ENCODE measurements at regions not wholly inside any gene's neighbourhood (a gene's known extent, or its start where the extent isn't known, plus 50 kb on each side); places are given as distances from the start of the nearest gene placed in this dataset.

DNA sequence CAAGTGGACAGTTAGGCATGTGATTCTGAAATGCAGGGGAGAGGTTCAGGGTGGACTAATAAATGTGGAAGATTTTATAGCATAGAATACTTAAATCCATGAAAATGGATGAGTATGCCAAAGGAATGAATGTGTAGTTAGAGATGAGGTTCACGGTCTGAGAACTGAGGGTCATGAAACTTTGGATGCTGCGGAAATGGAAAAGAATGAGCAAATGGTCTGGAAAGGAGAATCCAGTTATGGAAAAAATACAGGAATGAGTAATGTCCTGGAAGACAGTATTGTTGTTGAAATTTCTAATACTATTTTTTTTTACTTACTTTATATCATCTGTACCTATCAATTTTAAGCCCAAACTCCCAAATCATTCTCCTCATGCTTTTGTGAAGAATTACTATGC, 2369.4 kb downstream of the MAT2B start:
- Histone ChIP-seq H3K9ac (replicated peaks; ENCODE audit: extremely low read depth, insufficient read depth, low read length) (no peak overlapping the region), H3K36me3 (ENCODE audit: control insufficient read depth in 2 of 2, extremely low read depth in 1 of 2, insufficient read depth in 2 of 2, low read length in 2 of 2) (no peaks in the 10 kb centered on the region), H3K27me3 (ENCODE audit: control insufficient read depth in 2 of 2, insufficient read depth in 2 of 2, low read length in 2 of 2) (no peaks in the 10 kb centered on the region), H3K4me1 (ENCODE audit: control insufficient read depth, extremely low read depth, insufficient read depth, low read length) (no peaks in the 10 kb centered on the region), H4K20me1 (replicated peaks; ENCODE audit: control insufficient read depth, extremely low read depth, insufficient read depth, low read length) (no peaks in the 10 kb centered on the region), H3K4me2 (ENCODE audit: insufficient read depth, low read length) (no peak overlapping the region), H3K79me2 (ENCODE audit: control insufficient read depth, insufficient read depth, low read length) (no peaks in the 10 kb centered on the region), H3K9me3 (replicated peaks; ENCODE audit: control insufficient read depth, insufficient read depth, low read length) (peaks cover 3% of the 10 kb centered on the region), H2AFZ (ENCODE audit: low read depth, low read length) (no peak overlapping the region), H3K4me3 (replicated peaks in 1 of 3; ENCODE audit: insufficient read depth in 1 of 3, low read depth in 1 of 3, low read length in 3 of 3) (no peak overlapping the region), H3K9me1 (replicated peaks; ENCODE audit: control insufficient read depth, extremely low read depth, insufficient read depth, low read length) (no peaks in the 10 kb centered on the region), H3K27ac (ENCODE audit: insufficient read depth, low read depth, low read length) (no peak overlapping the region)
- intact Hi-C loops (cut with micrococcal nuclease), result no loop called here
- no peak for FAIRE-seq
- CTCF ChIA-PET, result no interaction called here
- POLR2A ChIA-PET, result no interaction called here
- BruUV-seq (replicated peaks), result no TSS peak
- no peak for DNase-seq (ENCODE audit: low read depth, low spot score)
- TF ChIP-seq POLR2A (IDR thresholded peaks at IDR 0.05; ENCODE audit: low read depth, low read length), result no peak
- dilution Hi-C loops (cut with MboI; ENCODE audit: extremely low pct_ligation_motif_present, low sequenced_read_pairs), result no loop called here

DNA sequence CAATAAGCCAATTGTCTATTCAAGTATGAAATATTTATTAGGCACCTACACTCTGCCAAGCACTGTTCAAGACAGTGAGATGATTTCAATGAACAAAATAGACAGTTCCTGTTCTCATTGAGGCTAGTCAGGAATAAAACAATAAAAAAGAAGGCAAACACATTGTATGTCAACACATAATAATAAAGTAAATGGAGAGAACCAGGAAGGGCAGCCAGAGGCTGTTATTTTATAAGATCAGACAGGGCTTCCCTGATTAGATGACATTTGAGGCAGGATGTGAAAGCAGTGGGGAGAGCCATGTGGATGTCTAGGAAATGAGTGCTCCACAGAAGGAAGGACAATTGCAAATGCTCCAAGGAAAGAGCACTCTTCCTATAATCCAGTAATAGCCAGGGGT, 2371.1 kb downstream of the MAT2B start:
- no peaks in the 10 kb centered on the region for H4K20me1 ChIP-seq (replicated peaks; ENCODE audit: control insufficient read depth, extremely low read depth, insufficient read depth, low read length)
- no peaks in the 10 kb centered on the region for H3K9me1 ChIP-seq (replicated peaks; ENCODE audit: control insufficient read depth, extremely low read depth, insufficient read depth, low read length)
- no peaks in the 10 kb centered on the region for H3K4me1 ChIP-seq (ENCODE audit: control insufficient read depth, extremely low read depth, insufficient read depth, low read length)
- DNase-seq (ENCODE audit: low read depth, low spot score) (no peak), FAIRE-seq (no peak)
- POLR2A ChIA-PET, result no interaction called here
- H3K4me3 ChIP-seq (replicated peaks in 1 of 3; ENCODE audit: insufficient read depth in 1 of 3, low read depth in 1 of 3, low read length in 3 of 3), result no peak overlapping the region
- no peak overlapping the region for H3K9ac ChIP-seq (replicated peaks; ENCODE audit: extremely low read depth, insufficient read depth, low read length)
- no peaks in the 10 kb centered on the region for H3K27me3 ChIP-seq (ENCODE audit: control insufficient read depth in 2 of 2, insufficient read depth in 2 of 2, low read length in 2 of 2)
- intact Hi-C loops (cut with micrococcal nuclease) (no loop called here), dilution Hi-C loops (cut with MboI; ENCODE audit: extremely low pct_ligation_motif_present, low sequenced_read_pairs) (no loop called here)
- no peak for TF ChIP-seq CTCF (IDR thresholded peaks at IDR 0.05; ENCODE audit: extremely low read depth in 1 of 2, insufficient read depth in 1 of 2, low read depth in 1 of 2, low read length in 2 of 2)
- no peak for TF ChIP-seq POLR2A (IDR thresholded peaks at IDR 0.05; ENCODE audit: low read depth, low read length)
- no peak for TF ChIP-seq JUN (IDR thresholded peaks at IDR 0.05; ENCODE audit: borderline replicate concordance, insufficient read depth, insufficient read length, low read depth)
- no peak for TF ChIP-seq FOS (IDR thresholded peaks at IDR 0.05; ENCODE audit: borderline replicate concordance, insufficient read depth, low read length)
- no peak for TF ChIP-seq POLR2AphosphoS5 (IDR thresholded peaks at IDR 0.05; ENCODE audit: insufficient read depth, low read depth, low read length)
- TF ChIP-seq MYC (IDR thresholded peaks at IDR 0.05; ENCODE audit: low read depth, low read length), result no peak
- TF ChIP-seq EZH2 (IDR thresholded peaks at IDR 0.05; ENCODE audit: borderline replicate concordance, low read depth, low read length, severe bottlenecking), result no peak
- TF ChIP-seq, protein P1, sequence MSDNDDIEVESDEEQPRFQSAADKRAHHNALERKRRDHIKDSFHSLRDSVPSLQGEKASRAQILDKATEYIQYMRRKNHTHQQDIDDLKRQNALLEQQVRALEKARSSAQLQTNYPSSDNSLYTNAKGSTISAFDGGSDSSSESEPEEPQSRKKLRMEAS (IDR thresholded peaks at IDR 0.05; ENCODE audit: insufficient read depth, insufficient read length), result no peak
- no peak for TF ChIP-seq GATA2 (IDR thresholded peaks at IDR 0.05; ENCODE audit: insufficient read depth, insufficient read length, low read depth, low read length)
- H3K36me3 ChIP-seq (ENCODE audit: control insufficient read depth in 2 of 2, extremely low read depth in 1 of 2, insufficient read depth in 2 of 2, low read length in 2 of 2), result no peaks in the 10 kb centered on the region
- H3K27ac ChIP-seq (ENCODE audit: insufficient read depth, low read depth, low read length), result no peak overlapping the region
- no peak overlapping the region for H2AFZ ChIP-seq (ENCODE audit: low read depth, low read length)
- no peaks in the 10 kb centered on the region for H3K79me2 ChIP-seq (ENCODE audit: control insufficient read depth, insufficient read depth, low read length)
- peaks cover 2% of the 10 kb centered on the region for H3K9me3 ChIP-seq (replicated peaks; ENCODE audit: control insufficient read depth, insufficient read depth, low read length)
- no peak overlapping the region for H3K4me2 ChIP-seq (ENCODE audit: insufficient read depth, low read length)
- BruUV-seq (replicated peaks), result no TSS peak
- CTCF ChIA-PET, result no interaction called here

Data from endothelial cell of umbilical vein (primary cell).